ENCODE measurements at regions not wholly inside any gene's neighbourhood (a gene's known extent, or its start where the extent isn't known, plus 50 kb on each side); places are given as distances from the start of the nearest gene placed in this dataset.

DNA sequence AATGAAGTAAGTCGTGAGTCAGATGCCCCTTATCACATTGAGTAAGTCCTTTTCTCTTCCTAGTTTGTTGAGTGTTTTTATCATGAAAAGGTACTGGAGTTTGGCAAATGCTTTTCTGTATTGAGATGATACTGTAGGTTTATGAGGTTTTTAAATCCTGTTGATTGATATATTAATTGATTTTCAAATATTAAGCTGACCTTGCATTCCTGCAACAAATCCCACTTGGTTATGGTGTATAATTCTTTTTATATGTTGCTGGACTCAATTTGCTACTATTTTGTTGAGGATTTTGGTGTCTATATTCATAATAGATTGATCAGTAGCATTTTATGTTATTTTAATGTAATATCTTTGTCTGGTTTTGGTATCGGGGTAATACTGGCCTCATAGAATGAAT, 81.0 kb upstream of the BNC2 start:
- TF ChIP-seq, protein P1, sequence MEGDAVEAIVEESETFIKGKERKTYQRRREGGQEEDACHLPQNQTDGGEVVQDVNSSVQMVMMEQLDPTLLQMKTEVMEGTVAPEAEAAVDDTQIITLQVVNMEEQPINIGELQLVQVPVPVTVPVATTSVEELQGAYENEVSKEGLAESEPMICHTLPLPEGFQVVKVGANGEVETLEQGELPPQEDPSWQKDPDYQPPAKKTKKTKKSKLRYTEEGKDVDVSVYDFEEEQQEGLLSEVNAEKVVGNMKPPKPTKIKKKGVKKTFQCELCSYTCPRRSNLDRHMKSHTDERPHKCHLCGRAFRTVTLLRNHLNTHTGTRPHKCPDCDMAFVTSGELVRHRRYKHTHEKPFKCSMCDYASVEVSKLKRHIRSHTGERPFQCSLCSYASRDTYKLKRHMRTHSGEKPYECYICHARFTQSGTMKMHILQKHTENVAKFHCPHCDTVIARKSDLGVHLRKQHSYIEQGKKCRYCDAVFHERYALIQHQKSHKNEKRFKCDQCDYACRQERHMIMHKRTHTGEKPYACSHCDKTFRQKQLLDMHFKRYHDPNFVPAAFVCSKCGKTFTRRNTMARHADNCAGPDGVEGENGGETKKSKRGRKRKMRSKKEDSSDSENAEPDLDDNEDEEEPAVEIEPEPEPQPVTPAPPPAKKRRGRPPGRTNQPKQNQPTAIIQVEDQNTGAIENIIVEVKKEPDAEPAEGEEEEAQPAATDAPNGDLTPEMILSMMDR (IDR thresholded peaks at IDR 0.05) = no peak
- TF ChIP-seq POLR2A (IDR thresholded peaks at IDR 0.05) = no peak
- TF ChIP-seq POLR2AphosphoS5 (IDR thresholded peaks at IDR 0.05; ENCODE audit: insufficient read depth in 1 of 2, low read depth in 1 of 2) = no peak

All from vagina (tissue), 2 donors.